NCI-H2227 treated with DMSO at 0.1 percent for 48 hours (cell line): ENCODE measurements at regions not wholly inside any gene's neighbourhood (a gene's known extent, or its start where the extent isn't known, plus 50 kb on each side); places are given as distances from the start of the nearest gene placed in this dataset.

ENCODE experiments used
- DNase-seq: peaks from one replicate; lab custom pipeline; 2025; lab: John Stamatoyannopoulos, UW

DNA sequence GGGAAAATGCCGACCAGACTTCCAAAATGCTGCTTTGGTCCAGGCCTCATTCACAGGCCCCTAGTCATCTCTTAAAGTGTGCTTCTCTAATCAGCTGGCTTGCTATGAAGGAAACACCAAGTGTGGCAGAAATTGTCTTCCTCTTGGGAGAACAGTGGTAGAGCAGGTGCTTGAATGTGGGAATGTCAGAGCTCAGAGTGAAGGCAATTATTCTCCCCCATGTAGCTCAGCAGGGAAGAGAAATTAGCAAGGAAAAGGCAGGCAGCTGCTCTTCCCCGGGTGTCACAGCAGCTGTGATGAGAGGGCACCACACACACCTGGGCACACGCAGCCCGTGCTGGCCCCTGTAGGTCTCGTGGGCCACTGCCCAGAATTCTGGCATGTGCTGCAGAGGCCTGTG lies 358.5 kb downstream of the WDR72 start:
- DNase-seq = peak; percentile 13

DNA sequence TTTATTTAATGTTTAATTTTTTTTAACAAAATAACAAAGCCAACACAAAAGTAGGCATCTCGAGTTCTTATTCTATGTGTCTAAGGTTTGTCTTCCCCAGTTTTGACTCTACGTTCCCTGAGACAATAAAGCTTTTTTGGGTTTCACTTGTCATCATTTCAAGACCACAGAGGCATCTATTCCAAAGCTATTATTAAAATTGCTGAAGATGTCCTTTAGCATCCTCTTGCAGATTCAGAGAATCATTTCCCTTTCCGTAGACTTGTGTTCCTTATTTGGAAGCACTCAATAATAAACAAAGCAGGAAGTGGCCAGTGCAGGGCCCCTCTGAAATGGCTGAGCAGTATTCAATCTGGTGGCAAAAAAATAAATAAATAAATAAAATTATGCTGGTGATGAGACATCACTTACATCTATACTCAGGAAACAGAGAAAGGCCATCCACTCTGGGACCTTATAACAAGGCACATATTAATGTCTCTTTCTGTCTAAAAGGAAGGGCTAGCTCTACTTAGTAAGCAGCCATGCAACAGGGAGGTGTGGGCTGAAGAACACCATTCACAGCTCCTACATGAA lies 362.3 kb downstream of the WDR72 start:
- no peak for DNase-seq

DNA sequence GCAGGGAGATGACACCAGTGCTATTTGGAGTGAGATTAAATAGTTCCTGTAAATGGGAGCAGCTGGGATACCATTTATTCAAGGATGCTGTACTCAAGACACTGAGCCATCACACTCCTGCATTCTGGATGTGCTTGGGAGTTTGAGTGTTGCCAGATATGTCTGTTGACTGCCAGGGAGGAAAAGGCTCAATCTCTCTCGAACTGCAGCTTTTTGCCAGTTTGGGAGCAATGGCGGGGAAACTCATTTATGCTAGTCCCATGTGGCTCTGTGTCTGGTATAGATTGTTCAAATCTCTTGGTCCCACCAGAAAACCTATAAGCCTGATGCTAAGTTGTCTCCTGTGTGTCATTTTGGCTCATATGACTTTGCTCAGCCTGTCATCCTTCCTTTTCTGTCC lies 363.6 kb downstream of the WDR72 start:
- no peak for DNase-seq

DNA sequence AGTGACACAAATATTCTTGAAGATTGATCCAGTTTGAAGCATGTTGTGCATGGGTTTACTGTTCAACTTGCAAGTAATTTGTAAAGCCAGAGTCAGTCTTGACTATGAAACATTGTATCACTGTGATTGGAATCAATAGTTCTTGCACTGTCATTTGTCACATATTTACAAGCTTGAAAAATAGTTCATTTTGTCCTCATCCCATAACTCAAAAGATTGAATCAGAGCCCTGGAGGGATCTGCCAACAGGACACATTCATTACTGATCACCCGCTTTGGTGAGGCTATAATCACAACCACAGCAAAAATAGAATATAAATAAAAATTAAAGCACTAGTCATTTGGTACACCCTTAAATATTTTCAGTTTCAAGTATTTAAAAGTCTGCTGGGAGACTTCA lies 368.9 kb downstream of the WDR72 start:
- no peak for DNase-seq

DNA sequence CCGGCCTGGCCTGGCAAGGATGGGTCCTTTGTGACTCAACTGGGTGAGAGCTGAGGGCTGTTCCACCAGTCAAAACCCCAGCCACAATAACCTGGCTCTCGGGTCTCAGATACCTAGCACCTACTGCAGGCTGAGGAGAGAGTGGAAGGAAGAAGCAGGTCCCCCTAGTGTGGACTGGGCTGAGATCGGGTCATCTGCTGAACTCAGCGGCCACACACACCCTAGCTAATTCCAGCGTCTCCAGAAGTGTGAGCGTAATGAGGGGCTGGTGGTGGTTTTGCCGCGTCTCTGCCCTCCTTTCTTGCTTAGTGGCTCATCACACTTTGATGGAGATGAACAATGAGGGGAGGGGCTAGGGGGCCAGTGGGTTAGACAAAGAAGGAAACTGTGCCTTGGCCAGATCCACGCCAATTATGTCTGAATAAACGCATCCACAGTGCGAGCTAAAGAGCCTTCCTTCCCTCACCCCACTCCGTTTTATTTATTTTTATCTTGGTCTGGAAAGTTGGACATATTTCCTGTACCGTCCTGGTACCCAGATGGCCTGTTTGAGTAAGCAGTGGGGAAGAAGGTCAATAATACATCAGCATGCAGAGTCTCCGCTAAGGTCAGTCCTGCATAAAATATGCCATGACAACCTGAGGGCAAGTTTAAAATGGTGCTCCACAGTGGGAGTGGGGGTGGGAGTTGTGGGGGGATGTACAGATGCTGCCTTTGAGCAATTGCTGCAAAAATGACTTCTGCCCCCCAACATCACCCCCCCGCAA lies 370.0 kb downstream of the WDR72 start:
- DNase-seq = peak; percentile 9

DNA sequence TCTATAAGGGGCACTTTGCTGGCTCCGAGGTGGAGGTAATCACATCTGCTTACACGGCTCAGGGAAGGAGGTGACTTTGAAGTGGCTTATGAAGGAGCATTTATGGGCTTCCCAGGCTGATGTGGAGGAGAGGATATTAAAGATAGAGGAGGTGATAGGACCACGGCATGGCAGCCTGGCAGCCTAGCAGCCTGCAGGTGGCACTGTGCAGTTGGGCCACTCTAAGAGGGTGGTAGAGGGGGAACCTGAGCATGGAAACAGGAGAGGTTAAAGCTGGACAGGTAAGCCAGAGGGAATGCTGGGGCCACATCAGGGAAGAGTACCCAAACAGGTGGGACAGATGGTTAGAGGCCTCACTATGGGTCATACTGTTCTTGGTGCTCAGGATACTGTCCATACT lies 375.0 kb downstream of the WDR72 start:
- DNase-seq = no peak

DNA sequence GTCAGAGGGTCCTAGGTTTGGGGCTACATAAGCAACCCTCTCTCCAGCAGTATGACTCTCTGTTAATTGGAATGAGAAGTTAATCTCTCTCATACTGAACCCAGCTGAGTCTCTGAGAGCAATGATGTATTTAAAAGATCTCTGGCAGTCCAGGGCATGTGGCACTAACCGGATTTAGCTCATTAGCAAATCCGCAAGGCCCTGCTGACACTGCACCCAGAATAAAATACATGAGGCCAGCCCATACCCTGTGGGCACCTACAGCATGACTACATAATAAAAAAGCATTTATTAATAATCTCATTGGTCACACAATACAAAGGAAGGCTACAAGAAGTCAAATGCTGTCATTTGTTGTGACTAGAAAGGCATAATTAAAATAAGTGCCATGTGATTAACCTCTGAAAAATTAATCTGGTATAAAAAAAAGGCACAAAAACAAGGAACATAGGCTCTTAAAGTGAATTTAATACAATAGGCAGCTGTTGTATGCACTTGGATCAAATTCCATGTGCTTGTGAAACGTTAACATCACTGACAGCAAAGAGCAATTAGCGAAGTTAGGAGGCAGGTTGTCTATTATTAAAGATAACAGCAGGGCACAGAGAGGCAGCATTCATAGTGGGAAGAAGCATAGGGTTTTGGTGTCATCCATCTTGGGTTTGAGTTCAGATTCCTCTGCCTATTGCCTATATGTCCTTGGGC lies 381.2 kb downstream of the WDR72 start:
- peak; percentile 15 for DNase-seq

DNA sequence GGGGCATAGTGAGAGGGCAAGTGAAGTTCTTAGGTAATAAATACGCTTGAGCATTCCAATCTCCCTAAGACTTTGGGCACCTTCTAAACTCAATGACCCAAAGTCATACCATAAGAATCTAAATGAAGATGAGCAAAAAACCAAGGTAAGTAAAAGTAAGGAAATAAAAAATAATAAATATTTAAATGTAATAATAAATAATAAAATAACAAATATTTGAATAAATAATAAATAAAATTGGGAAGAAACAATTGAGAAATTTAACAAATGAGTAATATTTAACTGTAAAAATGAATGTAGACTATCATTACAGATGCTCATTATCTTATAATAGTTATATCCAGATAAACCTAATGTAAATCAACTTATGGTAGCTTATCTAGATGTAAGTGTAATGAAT lies 391.7 kb downstream of the WDR72 start:
- DNase-seq = no peak

DNA sequence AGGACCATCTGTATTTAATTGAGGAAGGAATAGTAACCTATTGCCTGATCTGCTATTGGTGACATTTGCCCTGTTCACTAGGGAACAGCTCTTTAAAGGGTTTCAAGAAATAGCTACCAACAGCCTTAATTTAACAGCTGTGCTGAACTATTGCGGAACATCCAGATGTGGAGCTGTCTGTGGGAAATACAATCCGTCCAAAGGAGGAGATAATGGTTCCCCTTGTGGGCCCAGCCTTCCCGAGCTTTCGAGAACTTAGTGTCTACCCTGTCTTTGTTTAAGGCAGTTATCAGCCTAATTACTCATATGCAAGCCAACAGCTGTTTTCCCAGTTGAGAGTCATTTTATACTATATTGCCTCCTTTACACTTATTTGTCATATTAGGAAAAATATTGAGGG lies 398.6 kb downstream of the WDR72 start:
- no peak for DNase-seq

DNA sequence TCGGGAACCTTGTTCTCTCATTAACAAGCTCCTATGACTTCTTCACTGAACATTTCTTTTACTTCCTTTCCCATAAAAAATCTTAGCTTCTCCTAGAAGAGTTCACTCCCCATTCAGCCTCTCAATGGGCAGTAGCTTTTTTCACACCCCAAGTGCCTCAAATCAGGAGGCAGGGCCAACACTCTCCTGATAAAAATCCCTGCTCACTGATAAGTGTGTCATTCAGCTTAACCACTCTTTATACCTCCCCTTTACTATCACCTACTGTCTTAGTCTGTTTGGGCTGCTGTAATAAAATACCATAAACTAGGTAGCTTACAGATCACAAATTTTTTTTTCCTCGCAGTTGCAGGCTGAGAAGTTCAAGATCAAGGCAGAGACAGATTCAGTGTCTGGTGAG lies 400.4 kb downstream of the WDR72 start:
- no peak for DNase-seq

DNA sequence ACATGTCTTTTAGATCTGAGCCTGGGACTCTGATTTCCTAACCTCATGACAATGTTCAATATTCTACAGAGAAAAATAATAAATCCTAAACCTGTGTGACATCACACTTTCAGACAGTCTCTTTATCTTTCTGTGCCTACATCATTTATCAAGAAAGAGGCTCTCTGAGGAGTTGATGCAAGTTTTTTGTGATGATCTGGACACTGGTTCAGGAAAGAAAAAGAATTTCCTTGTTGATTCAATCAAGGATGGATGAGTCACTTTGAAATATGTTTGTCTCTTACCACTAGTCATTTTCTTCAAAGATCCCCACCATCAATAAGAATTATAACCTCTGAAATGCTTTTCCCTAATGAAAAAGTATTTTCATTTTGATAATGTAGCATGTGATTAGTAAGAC lies 404.6 kb downstream of the WDR72 start:
- DNase-seq = no peak

DNA sequence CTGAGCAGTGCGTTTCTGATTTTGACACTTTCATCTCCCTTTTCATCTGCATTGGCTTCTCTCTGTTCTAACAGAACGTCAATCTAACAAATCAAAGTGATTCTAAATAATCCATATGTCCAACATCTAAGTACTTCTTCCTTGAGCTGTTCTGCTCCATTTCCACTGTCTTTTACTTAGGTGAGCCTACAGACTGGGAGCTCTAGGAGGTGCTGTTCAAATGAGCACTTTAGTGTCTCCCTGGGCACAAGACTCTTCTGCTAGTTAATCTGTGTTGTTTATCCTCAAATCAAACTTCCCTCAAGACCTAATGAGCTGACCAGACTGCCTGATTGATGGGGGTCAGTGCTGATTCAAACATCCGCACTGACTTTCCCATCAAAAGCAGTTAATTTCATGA lies 408.1 kb downstream of the WDR72 start:
- no peak for DNase-seq

DNA sequence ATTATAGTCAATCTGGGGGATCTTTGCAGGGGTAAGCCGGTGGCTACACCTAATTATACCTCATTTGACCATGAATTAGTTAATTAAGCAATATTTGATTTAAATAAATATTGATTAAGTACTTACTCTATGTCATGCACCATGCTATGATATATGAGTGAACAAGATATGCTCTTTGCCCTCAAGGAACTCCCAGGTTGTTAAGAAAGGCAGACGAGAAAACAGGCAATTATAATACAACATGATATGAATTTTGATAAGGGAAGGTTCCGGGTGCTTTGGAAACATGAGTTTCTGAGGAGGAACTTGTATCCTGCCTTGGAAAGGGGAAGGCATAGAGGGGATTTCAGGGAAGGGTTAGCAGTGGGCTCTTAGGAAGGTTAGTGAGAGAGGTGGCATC lies 412.9 kb downstream of the WDR72 start:
- DNase-seq = no peak

DNA sequence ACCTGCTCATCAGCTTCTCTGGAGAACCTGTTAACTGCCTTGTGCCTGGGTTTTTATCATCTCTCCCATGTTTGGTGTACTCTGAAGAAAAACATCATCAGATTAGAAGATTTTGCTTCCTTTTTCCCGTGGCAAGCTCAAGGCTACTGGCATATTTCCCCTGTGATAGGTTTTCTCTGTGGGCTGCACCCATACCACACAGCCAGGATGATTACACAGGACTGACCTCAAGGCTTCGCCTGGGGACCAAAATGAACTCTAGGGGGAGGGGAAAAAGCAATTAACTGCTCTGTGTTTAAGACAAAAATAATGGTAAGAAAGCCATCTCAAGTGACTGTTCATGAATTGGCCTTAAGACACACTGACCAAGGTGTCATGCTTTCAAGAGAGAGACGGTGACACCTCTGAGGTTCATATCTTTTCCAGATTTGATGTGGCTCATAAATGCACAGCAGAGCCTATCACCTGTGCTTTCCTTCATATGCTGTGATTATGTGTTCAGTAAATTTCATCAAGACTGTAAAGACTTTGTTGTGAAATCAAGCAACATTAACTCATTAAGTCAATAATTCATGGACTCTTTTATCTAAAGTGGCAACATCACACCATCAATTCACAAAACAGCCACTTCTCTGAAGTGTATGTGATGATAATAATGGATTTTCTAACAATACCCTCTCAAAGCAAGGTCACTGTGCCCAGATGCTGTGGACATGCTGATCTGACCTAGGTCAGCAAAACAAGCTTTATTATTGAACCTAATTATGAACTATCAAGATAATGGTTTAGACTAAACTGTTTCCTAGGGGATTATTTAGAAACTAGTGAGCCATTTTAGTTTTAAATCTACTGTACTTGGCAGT lies 427.9 kb downstream of the WDR72 start:
- peak; percentile 78 for DNase-seq

DNA sequence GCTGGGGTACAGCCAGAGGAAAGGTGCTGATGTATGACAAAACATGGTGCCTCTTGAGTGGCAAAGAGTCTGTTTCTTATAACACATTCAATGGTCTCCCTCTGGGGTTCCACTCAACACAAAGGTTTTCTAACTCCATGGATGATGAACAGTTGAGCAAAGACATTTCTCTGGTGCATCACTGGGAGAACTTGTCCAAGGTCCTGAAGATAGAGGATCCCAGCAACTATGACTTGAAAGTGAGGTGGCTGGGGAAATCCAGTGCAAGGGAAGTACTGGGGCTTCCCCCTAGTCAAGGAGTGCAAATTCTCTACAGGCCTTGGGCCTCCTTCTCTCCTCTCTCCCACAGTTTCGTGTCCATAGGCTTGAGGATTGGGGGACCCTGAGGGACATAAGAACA lies 431.1 kb downstream of the WDR72 start:
- no peak for DNase-seq

DNA sequence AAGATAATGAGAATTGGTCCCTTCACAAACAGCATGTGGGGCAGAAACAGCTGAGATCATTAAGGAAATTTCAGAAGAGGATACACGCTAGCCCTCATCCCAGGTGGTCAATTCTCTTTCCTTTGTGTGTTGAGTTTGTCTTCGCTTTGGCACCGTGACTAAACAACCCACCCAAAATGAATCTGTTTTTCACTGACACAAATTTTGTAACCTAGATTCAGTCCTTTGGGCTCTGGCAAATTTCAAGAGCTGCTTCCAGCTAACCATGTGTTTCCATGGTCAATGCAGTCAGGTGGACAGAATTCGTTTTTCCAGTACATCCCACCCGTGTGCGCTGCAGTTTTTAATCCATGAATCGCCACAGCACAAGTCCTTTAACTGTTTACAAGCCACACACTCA lies 435.4 kb downstream of the WDR72 start:
- DNase-seq = no peak

DNA sequence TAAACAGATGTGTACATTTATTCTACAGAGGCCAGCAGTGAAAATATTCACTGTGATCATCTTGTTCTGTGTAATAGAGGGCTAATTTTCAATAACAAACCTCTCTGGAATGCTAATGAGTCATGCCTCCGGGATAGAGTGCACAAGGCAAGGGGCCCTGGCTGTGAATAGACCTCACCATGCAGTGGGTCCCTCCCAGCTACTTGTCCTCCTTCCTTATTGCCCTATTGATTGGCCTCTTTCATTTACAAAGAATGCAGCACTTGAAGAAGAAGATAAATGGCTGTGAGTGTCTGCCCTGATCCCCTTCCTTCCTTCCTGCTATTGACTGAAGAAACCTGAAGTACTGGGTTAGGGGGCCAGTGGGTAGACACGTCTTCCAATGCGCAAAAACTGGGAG lies 436.3 kb downstream of the WDR72 start:
- peak; percentile 33 for DNase-seq

DNA sequence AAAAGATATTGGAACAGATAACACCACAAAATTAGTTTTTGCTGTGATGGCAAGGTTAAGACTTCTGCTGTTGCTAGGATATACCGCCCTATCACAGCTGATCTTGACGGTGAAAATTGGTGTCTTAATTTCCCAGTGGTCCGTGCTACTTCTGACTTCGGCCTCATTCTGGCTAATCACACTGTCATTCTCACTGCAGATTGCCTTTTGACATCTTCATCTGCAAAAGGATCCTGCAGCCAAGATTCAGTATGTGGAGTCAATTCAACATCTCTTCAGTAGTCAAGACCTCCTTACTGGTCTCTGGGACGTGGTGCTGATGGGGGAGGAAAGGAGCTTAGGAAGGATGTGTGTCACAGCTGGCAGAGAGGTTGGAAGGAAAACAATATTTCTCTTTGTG lies 438.6 kb downstream of the WDR72 start:
- DNase-seq = no peak

DNA sequence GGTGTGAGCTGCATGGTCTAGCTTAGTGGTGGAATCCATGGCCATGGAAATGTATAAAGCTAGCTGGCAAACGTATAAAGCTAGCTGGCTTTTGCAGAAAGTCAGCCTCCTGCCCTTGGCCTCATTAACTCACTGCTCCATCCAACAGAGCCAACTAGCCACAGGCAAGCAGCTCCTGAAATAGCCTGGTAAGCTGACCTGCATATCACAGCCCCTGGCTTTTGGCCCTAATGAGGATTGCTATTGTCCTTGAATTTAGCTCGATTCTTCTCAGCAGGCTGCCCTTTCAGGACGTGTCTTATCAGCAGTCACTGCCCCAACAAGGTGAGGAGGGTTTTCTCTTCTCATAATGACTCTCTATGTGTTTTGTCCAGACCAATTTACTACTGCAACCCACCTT lies 446.8 kb downstream of the WDR72 start:
- DNase-seq = no peak

DNA sequence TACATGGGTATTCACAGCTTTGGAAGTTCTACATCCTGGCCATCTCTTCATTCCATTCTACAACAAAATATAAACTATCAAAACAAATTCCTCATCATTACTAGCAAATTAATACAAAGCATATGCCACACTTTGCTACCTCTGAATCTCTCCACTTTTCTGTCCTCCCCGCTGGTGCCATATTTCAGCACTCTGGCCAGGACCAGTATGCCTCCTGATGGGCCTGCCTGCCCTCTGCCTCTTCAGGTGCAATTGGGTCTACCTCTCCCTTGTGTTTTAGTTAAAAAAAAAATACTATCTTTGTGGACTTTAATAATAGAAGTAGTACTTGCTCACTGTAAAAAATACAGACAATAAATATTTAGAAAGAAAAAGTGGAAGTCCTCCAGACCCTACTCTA lies 448.8 kb downstream of the WDR72 start:
- no peak for DNase-seq

DNA sequence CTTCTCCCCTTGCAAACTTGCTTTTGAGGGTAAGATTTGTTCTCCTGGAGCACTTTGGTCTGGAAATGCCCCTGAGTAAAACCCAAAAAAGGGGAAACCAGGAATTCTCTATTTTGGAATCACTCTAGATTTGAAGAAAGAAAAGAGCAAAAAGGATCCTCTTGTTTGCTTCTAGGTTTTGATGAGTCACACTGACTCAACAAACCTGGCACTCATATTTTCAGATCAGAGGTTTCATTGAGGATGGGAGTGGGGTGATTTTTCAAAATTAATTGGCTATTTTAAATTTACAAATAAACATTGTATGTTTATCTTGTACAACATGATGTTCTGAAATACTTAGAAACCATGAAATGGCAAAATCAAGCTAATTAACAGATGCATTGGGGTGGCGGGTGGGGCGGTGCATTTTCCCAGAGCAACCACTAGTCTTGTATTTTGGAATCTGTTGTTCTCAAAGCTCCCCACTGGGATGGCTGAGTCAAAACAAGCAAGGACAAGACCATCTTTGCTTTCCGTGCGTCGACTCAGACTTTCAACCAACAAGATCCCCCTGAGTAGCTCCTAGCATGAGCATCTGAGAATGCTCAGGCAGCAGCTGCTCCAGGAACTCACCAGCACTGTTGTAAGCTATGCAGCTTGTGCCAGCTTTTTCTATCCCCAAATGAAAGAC lies 451.4 kb downstream of the WDR72 start:
- no peak for DNase-seq

DNA sequence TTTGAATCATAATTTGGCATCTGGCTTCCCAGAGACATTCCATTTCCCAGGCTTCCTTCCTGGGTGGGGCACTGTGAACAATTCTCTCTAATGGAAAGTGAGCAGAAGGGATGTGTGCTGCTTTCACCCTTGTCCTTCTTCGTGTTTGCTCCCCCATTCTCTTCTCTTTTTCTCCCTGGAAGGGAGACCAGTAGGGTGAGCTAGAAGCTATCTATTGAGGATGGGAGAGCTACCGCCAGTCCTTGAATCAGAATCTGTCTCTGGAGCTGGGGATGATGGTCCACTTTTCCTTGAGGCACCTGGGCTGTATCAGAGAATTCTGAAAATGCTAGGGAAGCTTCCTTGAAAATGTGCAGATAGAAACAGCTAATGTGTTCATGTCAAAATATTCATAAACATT lies 453.9 kb downstream of the WDR72 start:
- DNase-seq = no peak
